OCI-LY7 (cell line): ENCODE measurements at regions not wholly inside any gene's neighbourhood (a gene's known extent, or its start where the extent isn't known, plus 50 kb on each side); places are given as distances from the start of the nearest gene placed in this dataset.

Source experiments
- BruUV-seq: library from RNA; stranded (reverse); fragments of 400-500 nt; replicated peaks from 2 replicates; lab custom pipeline; 2021; lab: Mats Ljungman, UMichigan
- CTCF ChIA-PET: fragments of 300-600 bp; sonication (Branson Sonifier 250); formaldehyde crosslinking; loops from one replicate; lab custom pipeline; 2022; ENCODE audit warnings: antibody characterized with exemption; ENCODE audit not compliant: unreplicated experiment; lab: Charles Lee
- POLR2A ChIA-PET: fragments of 300-600 bp; sonication (Branson Sonifier 250); formaldehyde crosslinking; loops from one replicate; lab custom pipeline; 2022; ENCODE audit warnings: antibody characterized with exemption; lab: Charles Lee
- DNase-seq: peaks from one replicate; pipeline ENCODE4 v3.0.0-alpha.2; 2015; ENCODE audit warnings: low spot score
- H2AFZ ChIP-seq: fragments of 200-600 bp; sonication (generic), shearing (Covaris generic); 2 replicates; pipeline ENCODE4 v1.6.1; 2014; ENCODE audit warnings: mild to moderate bottlenecking, antibody characterized with exemption, low read length, moderate library complexity
- H3K27ac ChIP-seq: fragments of 200-600 bp; sonication (generic); 2 replicates; pipeline ENCODE4 v1.5.1; 2014; ENCODE audit warnings: mixed run types, low read depth, mild to moderate bottlenecking, moderate library complexity, low read length, inconsistent platforms; ENCODE audit not compliant: poor library complexity, severe bottlenecking
- H3K36me3 ChIP-seq: fragments of 200-600 bp; sonication (generic); 2 replicates; pipeline ENCODE4 v1.6.1; 2014; ENCODE audit warnings: mild to moderate bottlenecking, antibody characterized with exemption, low read length, moderate library complexity, mixed read lengths; ENCODE audit not compliant: insufficient read depth
- H3K4me1 ChIP-seq: fragments of 200-600 bp; sonication (generic); 2 replicates; pipeline ENCODE4 v1.5.1; 2014; ENCODE audit warnings: mild to moderate bottlenecking, low read length; ENCODE audit not compliant: insufficient read depth, poor library complexity, severe bottlenecking
- H3K4me2 ChIP-seq: fragments of 200-600 bp; sonication (generic); 2 replicates; pipeline ENCODE4 v1.6.1; 2014; ENCODE audit warnings: mild to moderate bottlenecking, low read length
- H3K4me3 ChIP-seq: fragments of 200-600 bp; sonication (generic); 2 replicates; pipeline ENCODE4 v1.5.1; 2014; ENCODE audit warnings: mild to moderate bottlenecking, low read depth, low read length; ENCODE audit not compliant: poor library complexity, severe bottlenecking
- H3K79me2 ChIP-seq: fragments of 200-600 bp; sonication (generic); 2 replicates; pipeline ENCODE4 v1.6.1; 2016; ENCODE audit warnings: low read depth, mild to moderate bottlenecking, low read length, moderate library complexity, mixed read lengths; ENCODE audit not compliant: insufficient read depth
- H3K9me2 ChIP-seq: fragments of 200-600 bp; sonication (generic); 2 replicates; pipeline ENCODE4 v1.6.1; 2016; ENCODE audit warnings: mild to moderate bottlenecking, low read length, mixed read lengths; ENCODE audit not compliant: insufficient read depth
- H3K9me3 ChIP-seq: fragments of 200-600 bp; sonication (generic); 2 replicates; pipeline ENCODE4 v1.6.1; 2014; ENCODE audit warnings: mild to moderate bottlenecking, mixed run types, low read length, mixed read lengths
- H4K20me1 ChIP-seq: fragments of 200-600 bp; sonication (generic); 2 replicates; pipeline ENCODE4 v1.6.1; 2014; ENCODE audit warnings: mild to moderate bottlenecking, antibody characterized with exemption, low read length, moderate library complexity, mixed read lengths; ENCODE audit not compliant: insufficient read depth
- EZH2phosphoT487 ChIP-seq: fragments of 200-600 bp; sonication (generic); IDR thresholded peaks from 2 replicates; pipeline ENCODE4 v1.6.1; 2018; ENCODE audit warnings: low read depth, borderline replicate concordance, mild to moderate bottlenecking, mixed run types, antibody characterized with exemption, low read length, moderate library complexity, mixed read lengths
- intact Hi-C: fragments of 100-400 bp; cut with micrococcal nuclease; formaldehyde crosslinking; loops from one replicate; pipeline ENCODE4 v1.10.0; 2022; ENCODE audit not compliant: unreplicated experiment
- TF ChIP-seq, protein P1 (sequence below): fragments of 200-600 bp; sonication (generic); conservative IDR thresholded peaks from 2 replicates; pipeline ENCODE4 v1.5.1; 2014; ENCODE audit warnings: mild to moderate bottlenecking, antibody characterized with exemption, low read length, moderate library complexity, mixed read lengths

DNA sequence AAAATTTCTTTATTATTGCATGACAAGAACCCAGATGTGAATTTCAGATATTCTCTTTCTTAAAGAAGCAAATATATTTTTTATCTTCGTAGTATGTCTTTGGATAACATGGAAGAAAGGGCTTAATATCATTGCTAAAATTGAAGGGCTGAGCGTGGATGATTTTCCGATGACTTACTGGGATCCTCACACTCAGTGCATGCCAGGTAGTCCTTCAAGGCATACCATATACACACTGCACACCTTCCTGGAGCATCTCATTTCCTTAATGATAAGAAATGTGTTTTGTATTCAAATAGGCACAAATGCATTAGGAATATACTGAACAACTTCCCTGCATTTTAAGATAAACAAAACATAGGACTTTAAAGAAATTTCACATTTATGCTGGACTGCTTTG is 193.9 kb upstream of the MAP3K7 start:
- TF ChIP-seq, protein P1, sequence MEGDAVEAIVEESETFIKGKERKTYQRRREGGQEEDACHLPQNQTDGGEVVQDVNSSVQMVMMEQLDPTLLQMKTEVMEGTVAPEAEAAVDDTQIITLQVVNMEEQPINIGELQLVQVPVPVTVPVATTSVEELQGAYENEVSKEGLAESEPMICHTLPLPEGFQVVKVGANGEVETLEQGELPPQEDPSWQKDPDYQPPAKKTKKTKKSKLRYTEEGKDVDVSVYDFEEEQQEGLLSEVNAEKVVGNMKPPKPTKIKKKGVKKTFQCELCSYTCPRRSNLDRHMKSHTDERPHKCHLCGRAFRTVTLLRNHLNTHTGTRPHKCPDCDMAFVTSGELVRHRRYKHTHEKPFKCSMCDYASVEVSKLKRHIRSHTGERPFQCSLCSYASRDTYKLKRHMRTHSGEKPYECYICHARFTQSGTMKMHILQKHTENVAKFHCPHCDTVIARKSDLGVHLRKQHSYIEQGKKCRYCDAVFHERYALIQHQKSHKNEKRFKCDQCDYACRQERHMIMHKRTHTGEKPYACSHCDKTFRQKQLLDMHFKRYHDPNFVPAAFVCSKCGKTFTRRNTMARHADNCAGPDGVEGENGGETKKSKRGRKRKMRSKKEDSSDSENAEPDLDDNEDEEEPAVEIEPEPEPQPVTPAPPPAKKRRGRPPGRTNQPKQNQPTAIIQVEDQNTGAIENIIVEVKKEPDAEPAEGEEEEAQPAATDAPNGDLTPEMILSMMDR = no peak
- DNase-seq = no peak
- ChIA-PET POLR2A (interaction anchor here (1.6 kb wide), 1 partner anchor 12 kb away, joined by 4 read pairs; no protein-coding TSS in a partner anchor), CTCF (no interaction called here)
- no peaks in the 10 kb centered on the region for H3K79me2 ChIP-seq
- H4K20me1 ChIP-seq = no peaks in the 10 kb centered on the region
- no peaks in the 10 kb centered on the region for H3K36me3 ChIP-seq
- BruUV-seq = no TSS peak
- H3K9me2 ChIP-seq = no peaks in the 10 kb centered on the region
- H3K27ac ChIP-seq = no peak overlapping the region
- H3K4me1 ChIP-seq = no peaks in the 10 kb centered on the region
- no peak overlapping the region for H3K4me2 ChIP-seq
- H3K9me3 ChIP-seq = no peaks in the 10 kb centered on the region
- no peak overlapping the region for H2AFZ ChIP-seq
- no peak overlapping the region for H3K4me3 ChIP-seq
- intact Hi-C loops = no loop called here

DNA sequence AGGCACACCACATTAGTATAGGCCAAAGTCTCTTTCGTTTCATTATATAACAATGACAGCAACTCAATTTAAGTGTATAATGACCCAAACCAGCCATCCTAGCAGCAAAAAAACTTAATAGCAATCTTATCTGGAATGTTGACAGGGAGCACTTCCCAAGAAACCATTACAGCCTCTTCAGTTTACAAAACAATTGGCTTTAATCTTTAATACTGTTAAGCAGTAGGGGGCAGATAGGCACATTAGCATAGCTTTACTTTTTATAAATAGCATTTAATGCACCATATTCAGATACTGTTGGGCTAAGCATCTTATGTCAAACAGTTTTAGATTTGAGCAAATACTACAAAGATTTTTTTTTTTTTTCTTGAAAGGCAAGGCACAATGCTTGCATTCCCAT is 193.3 kb upstream of the MAP3K7 start:
- Histone ChIP-seq H4K20me1 (no peaks in the 10 kb centered on the region), H3K4me1 (no peaks in the 10 kb centered on the region), H3K4me3 (no peak overlapping the region), H3K79me2 (no peaks in the 10 kb centered on the region), H3K36me3 (no peaks in the 10 kb centered on the region), H2AFZ (no peak overlapping the region), H3K9me2 (no peaks in the 10 kb centered on the region), H3K4me2 (no peak overlapping the region), H3K27ac (no peak overlapping the region), H3K9me3 (no peaks in the 10 kb centered on the region)
- POLR2A ChIA-PET = interaction anchor here (1.6 kb wide), 1 partner anchor 13 kb away, joined by 4 read pairs; no protein-coding TSS in a partner anchor
- BruUV-seq = no TSS peak
- DNase-seq = no peak
- TF ChIP-seq EZH2phosphoT487 = no peak
- TF ChIP-seq, protein P1 = no peak
- intact Hi-C loops = no loop called here
- CTCF ChIA-PET = no interaction called here

DNA sequence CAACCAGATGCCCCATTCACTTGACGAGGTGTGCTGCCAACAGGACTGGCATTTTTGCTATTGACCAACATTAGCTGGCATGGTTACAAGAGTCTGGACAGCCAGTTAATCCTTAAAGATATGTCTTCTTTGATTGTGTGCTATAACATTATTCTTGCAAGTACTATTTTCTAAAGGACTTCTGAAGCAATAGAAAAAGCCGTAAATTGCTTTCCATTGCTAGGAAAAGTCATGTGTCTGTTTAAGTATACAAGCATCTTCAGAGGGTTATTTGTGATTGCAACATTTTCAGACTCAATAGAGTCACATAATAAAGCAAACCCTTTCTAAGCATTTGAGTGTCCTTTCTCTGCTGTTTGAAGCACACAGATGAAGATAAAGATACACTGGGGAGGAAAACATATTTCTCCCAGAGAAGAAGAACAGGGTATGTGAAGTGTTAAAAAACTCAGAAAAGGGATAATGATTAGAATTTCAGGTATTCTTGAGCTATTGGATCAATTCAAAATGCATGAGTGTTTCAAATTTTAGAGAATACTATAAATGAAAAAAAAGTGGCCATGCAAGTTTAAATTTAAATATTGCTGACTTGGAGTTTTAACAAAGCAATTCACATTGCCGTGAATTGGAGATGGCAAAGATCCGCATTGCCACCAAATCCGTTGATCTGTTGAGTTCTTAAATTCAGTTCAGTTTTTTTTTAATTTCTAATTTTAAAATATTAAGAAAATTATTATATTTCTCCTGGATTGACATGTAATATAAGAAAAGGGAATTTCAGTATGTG is 191.7 kb upstream of the MAP3K7 start:
- Histone ChIP-seq H3K36me3 (no peaks in the 10 kb centered on the region), H3K4me1 (no peaks in the 10 kb centered on the region), H3K4me3 (no peak overlapping the region), H3K9me2 (no peaks in the 10 kb centered on the region), H3K79me2 (no peaks in the 10 kb centered on the region), H2AFZ (no peak overlapping the region), H3K9me3 (no peaks in the 10 kb centered on the region), H3K4me2 (no peak overlapping the region), H3K27ac (no peak overlapping the region), H4K20me1 (no peaks in the 10 kb centered on the region)
- no TSS peak for BruUV-seq
- intact Hi-C loops = no loop called here
- ChIA-PET CTCF (no interaction called here), POLR2A (interaction anchor here (0.7 kb wide), 1 partner anchor 324 kb away, joined by 3 read pairs; no protein-coding TSS in a partner anchor)
- DNase-seq = no peak
- no peak for TF ChIP-seq EZH2phosphoT487
- TF ChIP-seq, protein P1 = no peak
